GM19025 (cell line): ENCODE measurements at regions not wholly inside any gene's neighbourhood (a gene's known extent, or its start where the extent isn't known, plus 50 kb on each side); places are given as distances from the start of the nearest gene placed in this dataset.

ENCODE experiments used
- ATAC-seq: cut with Tn5 transposase; IDR thresholded peaks from one replicate; pipeline ENCODE4 v1.9.1; 2021; ENCODE audit warnings: mild to moderate bottlenecking, low read depth, moderate library complexity; ENCODE audit not compliant: unreplicated experiment

DNA sequence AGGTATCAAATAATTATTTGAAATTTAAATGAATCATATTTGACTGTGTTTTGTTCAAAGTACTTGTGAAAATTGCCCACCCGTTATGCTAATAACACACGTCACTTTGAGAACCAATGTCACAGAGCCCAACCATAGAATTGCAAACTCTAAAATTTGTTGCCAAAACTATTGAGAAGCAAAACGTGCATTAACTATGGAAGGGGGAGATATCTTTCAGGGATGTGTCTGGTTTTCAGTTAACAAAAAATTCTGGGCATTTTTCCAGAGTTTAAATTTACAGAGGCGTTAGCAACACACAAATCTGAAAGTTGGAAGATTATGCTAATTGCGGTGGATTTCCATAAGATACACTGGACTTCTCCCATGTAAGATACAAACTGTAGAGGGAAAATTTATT is 371.8 kb upstream of the E2F7 start:
- ATAC-seq, result no peak

DNA sequence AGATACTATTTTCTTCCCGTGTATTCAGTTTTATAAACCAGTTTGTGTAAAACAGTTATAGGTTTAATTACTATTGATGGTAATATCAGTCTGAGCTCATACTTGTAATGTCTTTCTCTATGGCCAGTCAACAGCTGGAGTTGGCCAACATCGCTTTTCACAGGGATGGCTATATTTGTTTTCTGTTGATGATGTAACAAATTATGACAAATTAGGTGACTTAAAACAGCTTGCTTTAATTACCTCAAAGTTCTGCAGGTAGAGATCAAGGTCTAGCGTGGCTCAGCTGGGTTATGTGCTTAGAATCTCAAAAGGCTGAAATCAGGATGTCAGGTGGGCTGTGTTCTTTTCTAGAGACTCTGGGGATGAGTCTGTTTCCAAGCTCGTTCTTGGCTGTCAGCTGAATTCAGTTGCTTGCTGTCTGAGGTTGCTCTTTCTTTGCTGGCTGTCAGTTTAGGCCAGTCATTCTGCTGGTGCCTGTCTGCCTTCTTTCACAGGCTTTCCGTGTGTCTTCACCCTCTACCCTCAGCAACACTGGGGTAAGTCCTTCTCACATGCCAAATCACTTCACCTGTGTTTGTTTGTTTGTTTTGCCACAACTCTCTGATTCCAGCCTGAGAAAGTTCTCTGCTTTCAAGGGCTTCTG is 370.2 kb upstream of the E2F7 start:
- ATAC-seq, result no peak

DNA sequence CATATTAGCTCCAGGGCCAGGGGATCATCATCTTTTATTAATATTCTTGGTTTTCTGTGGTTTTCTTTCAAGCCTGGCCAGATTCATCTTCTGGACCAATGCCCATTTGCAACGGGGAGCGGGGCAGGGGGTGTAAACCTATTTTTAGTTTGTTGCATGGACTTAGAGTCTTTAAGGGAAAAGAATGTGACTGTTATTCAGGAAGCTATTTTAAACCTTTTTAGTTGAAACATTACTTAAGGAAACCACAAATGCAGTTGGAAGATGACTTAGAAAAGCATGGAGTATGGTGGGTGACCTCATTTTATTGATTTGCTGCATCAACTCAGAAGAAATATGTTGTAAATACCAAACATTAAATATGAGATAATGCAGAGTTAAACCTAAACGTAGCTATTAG is 368.4 kb upstream of the E2F7 start:
- no peak for ATAC-seq

DNA sequence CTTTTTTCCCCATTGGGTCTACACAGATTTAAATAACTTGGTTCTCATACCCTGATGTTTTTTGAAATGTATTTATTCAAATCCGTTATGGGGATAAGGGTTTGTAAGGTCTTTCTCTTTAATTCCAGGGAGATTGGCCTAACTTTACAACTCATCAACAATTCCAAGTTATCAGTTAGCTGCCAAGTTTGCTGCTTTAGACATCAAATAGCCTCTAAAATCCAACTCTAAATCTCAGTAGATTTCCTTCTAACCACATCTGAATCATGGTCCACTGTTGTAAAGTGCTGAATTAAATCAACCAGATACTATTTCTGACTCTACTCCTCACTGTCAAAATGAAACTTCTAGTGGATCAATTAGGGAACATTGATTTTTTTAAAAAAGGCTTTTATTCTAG is 364.1 kb upstream of the E2F7 start:
- ATAC-seq, result no peak

DNA sequence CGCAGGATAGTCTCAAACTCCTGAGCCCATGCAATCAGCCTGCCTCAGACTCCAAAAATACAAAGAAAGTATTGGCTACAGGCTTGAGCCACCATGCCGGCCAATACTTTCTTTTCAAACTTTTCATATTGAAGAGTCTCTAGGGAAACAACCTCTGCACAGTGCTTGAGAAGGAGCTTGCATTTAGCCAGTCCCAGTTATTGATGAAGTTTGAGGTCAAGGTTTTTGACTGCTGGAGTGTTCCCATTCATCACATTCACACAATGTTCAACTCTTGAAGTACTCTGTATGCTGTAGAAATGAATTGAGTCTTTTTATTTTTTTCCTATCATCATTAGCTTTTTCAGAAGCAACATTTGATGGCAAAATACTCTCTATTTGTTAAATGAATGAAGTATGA is 355.8 kb upstream of the E2F7 start:
- no peak for ATAC-seq

DNA sequence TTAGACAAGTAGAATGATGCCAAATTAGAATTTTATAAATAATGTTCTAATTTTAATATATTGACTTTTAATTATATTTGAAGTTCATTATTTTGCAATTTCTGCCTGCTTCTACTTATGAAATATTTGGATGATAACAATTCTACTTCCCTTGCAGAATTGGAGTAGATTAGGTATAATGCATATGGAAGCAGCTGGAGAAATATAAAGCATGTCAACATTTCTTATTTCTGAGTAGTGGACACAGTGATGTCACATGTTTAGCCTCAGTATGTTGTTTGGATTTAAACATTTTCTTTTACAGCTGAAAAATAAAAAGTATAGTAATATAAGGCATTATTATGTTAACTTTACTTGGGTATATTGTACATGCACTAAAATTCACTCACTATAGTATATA is 344.2 kb upstream of the E2F7 start:
- ATAC-seq, result no peak

DNA sequence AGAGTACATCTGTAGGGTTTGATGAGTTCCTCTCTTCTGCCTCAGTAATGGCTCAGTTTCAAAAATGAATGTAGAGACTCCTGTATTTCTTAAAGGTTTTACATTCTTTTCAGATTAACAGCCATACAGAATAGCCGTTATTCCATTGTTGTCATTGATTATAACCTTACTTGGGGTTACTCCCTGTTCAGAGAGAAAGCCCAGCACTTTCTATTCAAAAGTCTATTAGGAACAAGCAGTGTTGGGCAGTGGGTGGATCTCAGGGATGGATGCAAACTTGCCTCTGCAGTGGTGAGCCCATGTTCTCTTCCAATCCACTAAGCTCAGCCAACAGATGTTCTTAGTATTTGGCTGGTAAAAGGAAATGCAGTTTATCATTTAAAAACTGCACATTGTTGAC is 342.6 kb upstream of the E2F7 start:
- no peak for ATAC-seq

DNA sequence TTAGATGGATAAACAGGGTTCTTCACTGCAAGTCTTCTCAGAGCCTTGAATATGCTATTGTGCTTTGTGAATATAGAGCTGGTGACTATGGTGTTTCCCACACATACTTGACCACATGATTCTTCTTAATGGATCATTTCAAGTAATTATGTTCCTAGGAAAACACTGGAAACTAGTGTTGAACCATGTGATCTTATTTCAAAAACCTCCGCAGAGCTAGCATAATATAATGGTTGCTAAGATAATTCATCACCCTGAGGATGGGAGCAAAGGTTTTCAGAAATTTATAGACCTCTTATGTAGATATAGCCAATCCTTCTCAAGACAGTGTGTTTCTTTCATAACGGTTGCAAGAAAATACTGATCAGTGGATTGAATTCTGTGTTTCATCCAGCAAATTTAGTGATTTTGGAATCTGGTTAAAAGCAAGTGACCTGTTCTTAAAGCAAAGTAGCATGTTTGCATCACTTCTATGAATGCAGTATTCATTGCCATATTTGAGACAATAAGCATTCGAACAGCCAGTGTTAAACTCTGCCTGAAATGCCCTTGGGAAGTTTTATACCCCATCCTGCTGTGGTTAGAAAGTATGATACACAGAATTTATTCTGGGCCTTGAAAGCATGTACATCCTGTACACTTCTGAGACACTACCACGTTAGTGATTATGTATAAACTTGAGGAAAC is 341.0 kb upstream of the E2F7 start:
- no peak for ATAC-seq

DNA sequence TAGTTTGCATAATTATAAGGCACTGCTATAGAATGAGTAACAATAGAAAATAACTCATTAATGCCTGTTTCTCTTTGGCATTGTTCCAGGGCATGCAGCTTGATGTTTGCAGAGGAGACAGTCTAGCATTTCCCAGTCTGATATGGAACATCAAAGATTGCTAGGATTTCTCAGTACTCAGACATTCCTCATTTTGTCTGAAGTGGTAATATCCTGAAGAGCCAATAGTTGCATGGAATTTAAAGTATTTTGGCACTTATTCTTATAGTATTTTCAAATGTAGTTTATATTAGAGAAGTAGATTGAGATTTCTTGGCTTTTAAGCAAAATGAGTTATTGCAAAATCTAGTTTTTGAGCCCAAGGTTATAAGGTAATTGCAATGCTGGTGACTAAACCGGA is 337.3 kb upstream of the E2F7 start:
- ATAC-seq, result no peak

DNA sequence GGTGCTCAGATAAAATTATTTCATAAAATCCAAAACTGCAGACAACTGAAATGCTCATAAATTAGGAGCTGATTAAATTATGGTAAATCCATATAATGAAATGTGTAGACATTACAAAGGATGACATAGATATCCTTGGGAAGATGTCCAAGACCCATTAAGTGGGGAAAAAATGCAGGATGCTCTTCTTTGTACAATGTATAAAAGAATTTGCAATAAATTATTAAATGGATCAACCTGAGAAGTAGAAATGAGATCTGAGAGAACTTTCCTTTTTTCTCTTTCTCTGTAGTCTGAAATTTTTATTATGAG is 336.4 kb upstream of the E2F7 start:
- no peak for ATAC-seq

DNA sequence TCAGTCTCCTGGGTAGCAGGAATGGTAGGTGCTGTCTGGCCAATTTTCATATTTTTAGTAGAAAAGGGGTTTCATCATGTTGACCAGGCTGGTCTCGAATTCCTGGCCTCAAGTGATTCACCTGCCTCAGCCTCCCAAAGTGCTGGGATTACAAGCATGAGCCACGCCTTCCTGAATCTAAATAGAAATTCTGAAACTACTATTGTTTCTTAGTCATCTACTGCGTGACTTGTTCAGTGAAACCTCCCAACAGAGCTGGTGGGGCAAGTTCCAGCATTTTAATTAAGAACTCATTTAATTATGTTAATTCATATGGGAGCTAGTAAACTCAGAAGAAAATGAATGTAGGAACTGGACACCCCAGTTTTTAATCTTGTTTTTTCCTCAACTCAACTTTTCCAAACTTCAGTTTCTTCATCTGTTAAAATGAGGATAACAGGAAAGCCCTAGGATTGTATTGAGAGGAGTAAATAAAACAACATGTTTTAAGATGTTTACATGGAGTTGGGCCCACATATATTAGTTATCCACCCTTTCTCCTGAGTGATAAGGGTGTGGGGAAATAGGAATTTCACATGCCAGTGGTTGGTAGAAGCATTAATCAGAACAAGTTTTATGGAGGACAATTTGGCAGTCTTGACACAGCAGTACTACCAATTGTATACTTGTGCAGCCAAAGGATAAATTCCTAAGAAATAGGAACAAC is 335.8 kb upstream of the E2F7 start:
- ATAC-seq, result no peak

DNA sequence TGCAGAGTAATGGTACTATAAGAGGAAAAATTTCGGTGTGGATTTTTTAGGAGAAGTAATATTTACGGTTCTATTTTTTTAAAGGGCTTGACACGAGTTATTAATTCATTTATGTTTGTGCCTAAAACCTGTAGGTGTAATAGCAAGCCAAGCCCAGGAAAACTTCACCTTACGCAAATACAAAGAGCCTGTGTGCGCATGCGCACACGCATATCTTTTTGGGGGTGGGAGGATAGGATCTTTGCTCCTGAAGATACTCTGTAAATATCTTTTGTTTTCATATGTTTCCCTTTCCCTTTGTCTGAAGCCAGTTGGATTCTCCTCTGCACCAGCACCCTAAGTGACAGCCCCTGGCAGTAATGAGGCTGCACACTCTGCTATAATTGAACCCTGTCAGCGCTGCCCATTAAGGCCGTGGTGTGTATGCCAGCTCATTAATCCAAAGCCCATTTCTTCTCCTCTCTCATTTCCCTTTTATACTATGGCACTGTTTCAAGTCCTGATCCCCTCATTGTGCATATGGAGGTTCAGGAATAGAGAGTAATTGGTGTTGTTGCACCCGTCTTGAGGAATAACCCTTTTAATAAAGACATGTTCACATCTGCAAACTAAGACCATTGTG is 327.2 kb upstream of the E2F7 start:
- no peak for ATAC-seq

DNA sequence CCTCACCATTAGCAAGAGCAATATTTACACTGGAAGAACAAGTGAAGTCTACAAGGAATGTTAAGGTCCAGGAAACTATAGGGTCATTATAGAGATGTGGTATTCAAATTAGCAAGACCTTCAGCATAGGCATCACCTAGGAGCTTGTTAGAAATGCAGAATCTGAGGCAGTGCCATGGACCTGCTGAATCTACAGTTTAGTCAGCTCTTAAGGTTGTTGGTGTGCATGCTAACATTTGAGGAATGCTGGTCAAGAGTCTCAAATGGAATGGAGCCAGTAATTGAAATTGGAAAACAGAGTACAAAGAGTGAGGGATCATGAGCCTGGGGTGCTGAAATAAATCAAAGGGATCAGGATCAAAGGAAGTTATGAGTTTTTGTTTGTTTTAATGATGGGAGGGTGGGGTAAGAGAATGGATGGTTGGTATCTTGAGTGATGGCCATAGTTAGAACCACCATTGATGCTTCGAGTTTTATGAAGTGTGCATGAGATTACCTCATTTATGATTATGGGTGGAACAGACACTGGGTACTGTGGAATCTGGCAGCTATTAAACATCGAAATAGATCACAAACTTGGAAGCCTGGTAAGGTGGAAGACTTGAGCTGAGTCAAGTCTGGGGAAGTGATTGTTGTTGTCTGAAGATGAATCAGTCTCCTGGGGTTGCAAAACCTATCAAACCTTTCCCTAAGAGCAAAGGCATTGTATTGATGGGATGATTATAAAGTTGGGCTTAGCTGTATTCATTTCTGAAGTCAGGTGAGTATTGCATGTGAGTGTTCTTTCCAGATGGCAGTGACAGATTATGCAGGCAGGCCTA is 323.3 kb upstream of the E2F7 start:
- no peak for ATAC-seq

DNA sequence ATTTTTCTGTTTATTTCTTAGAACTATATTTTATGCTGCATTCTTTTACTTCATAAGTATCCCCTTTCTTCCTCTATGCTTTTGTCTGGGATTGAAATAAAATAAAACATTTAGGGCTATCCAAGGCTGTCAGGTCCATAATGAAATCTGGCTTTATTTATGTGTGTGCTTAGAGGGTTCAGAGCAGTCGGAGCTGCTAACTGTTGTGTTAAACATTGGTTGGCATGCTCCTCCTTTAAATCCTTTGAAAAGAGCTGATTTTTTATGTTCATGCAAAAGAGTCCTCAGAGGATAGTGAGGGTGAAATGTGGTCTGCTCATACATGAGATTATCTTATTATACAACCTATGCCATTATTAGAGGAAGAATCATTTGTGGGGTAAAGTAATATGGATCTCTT is 322.3 kb upstream of the E2F7 start:
- no peak for ATAC-seq

DNA sequence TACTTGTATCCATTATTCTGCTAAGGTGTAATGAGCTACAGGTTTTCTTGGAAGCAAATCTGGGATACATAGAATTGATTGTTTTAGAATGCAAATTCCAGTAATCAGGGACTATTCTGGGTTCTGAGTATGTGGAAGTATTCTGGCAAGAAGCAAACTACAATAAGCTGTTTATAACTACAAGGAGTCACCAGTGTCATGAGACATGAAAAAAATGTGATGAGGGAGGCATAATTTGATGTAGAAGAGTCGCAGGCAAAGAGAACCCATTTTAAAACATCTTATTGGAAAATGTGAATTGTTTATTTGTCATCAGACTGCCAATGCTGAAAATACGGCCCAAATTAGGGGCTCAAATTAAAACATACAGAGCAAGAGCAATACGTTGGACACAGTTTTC is 321.8 kb upstream of the E2F7 start:
- ATAC-seq, result no peak

DNA sequence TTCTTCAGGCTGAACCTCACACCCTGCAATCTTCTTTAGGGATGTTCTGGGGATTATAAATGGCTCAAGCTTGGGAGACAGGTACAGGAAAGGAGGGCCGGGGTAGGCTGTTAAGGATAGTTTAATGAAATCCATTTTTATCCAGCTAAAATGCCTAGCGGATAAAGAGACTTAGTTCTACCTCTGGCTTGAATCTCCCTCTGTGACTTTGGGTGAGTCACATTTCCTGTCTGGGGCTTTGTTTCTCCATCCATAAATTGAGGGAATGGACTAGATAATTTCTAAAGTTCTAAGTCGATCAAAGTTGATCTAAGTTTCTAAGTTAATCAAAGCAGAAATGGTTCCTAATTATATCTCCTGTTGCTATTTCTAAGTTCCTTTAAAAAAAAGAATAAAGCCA is 319.6 kb upstream of the E2F7 start:
- ATAC-seq, result no peak

DNA sequence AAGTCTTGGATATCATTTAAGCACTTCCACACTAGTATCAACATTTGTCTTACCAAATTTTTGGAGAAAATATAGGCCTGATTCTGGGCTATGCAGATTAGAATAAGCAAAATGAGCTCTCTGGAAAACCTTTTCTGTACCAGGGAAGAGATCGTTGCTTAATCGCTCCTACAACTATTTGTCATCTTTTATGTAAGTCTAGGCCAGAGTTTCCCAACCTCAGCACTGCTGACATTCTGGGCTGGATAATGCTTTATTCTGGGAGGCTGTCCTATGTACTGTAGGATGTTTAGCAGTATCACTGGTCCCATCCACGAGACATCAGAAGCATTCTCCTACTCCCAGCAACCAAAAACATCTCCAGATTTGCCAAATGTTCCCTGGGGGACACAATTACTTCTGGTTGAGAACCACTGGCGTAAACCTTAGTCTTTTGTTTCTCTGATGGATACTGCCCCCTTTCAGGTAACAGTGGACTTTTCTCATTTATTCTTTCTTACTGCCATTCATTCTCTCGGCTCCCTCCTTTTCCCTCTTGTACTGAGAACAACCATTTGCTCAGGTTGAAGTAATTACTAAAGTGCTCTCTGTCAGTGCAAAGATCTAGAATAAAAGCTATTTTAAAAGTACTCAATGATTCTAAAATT is 316.9 kb upstream of the E2F7 start:
- ATAC-seq, result no peak

DNA sequence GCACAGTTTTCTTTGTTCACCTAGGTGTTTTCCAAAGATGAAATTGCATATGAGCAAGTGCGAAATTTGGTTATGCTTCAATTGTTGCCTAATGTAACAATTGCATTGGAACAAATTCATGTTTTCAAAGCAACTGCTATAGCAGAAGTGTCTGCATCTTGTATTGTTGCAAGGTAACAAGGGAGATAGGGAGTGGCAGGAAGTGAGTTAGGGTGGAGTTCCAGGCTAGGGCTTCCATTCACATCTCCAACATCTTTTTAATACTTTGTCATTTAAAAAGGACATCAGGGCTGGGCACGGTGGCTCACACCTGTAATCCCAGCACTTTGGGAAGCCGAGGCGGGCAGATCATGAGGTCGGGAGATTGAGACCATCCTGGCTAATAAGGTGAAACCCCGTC is 312.3 kb upstream of the E2F7 start:
- ATAC-seq, result no peak

DNA sequence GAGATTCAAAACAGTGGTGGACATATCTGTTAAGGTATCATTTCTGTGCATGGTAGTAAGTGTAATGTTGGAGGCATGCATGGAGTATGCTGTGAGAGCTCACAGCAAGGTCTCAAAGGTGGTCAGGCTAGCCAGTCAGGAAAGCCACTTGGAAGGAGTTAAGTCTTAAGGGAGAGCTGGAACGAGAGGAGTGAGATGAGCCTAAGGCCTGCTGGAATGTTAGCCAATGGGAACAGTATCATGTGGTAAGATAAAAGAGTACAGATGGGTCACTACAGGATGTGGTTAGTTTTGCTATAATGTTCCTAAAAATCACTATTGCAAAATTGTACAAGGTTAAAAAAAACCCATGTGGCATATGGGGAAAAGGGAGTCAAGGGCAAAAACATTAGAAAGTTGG is 311.7 kb upstream of the E2F7 start:
- no peak for ATAC-seq

DNA sequence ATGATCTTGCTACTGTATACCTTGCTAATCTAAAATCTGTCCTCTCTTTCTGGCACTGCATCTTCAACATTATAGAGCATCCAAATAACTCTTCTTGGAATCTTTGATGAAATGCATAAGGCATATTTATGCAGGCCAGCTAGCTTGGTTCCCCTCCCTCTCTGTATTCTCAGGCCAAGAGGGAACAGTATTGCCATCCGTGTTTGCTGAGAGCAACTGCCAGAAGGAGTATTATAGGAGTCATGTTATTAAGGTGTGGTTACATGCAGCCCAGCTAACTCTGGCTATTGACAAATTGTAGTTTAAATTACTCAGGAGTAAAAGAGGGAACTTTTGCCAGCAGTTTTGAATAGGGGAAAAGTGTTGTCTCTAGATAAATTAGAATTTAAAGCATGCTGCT is 309.3 kb upstream of the E2F7 start:
- no peak for ATAC-seq
